ENCODE measurements at regions not wholly inside any gene's neighbourhood (a gene's known extent, or its start where the extent isn't known, plus 50 kb on each side); places are given as distances from the start of the nearest gene placed in this dataset.

DNA sequence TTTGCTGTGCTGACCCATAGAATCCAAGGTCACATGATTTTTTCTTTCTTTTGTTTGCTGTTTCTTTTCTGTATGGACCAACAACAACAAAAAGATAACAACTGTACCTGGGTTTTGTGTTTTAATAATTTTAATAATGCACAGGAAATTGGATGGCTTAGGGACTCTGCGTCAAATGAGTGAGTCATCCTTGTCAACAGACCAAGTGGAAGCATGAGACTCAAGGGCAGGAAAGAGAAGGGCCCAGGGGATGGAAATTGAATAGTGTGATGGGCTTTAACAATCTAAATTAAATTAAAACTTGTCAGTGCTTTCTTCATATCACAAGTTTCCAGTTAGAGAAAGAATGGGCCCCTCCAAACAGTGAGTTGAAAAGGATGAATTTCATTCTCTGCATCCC lies 413.0 kb downstream of the PREX1 start:
- no peak overlapping the region for H3K4me2 ChIP-seq (ENCODE audit: low read length)
- TF ChIP-seq EZH2phosphoT487 (IDR thresholded peaks at IDR 0.05; ENCODE audit: borderline replicate concordance, low read length), result no peak
- TF ChIP-seq, protein P1, sequence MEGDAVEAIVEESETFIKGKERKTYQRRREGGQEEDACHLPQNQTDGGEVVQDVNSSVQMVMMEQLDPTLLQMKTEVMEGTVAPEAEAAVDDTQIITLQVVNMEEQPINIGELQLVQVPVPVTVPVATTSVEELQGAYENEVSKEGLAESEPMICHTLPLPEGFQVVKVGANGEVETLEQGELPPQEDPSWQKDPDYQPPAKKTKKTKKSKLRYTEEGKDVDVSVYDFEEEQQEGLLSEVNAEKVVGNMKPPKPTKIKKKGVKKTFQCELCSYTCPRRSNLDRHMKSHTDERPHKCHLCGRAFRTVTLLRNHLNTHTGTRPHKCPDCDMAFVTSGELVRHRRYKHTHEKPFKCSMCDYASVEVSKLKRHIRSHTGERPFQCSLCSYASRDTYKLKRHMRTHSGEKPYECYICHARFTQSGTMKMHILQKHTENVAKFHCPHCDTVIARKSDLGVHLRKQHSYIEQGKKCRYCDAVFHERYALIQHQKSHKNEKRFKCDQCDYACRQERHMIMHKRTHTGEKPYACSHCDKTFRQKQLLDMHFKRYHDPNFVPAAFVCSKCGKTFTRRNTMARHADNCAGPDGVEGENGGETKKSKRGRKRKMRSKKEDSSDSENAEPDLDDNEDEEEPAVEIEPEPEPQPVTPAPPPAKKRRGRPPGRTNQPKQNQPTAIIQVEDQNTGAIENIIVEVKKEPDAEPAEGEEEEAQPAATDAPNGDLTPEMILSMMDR (IDR thresholded peaks at IDR 0.05; ENCODE audit: low read depth, low read length, poor library complexity, severe bottlenecking), result no peak

DNA sequence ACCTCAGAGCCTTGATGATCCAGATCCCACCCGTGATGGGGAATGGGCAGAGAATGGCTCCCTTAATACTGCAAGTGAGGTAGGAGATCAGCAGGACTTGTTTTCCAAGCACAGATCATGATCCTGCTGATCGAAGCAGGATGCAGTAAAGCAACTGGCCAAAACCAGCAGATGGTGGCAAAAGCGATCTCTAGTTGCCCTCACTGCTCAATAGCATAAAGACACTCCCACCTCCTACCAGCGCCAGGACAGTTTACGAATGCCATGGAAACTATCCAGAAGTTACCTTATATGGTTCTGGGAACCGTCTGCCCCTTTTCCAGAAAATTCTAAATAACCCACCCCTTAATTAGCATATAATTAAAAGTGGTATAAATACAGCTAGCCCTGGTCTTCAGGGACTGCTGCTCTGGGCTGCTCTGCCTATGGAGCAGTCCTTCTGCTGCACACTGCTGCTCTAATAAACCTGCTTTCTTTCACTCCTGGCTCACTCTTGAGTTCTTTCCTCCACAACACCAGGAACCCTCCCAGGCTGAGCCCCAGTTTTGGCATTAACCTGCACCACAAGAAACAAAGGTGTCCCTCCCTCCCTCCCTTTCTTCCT lies 415.8 kb downstream of the PREX1 start:
- no peak for TF ChIP-seq EZH2phosphoT487 (IDR thresholded peaks at IDR 0.05; ENCODE audit: borderline replicate concordance, low read length)
- TF ChIP-seq, protein P1 (IDR thresholded peaks at IDR 0.05; ENCODE audit: low read depth, low read length, poor library complexity, severe bottlenecking), result no peak
- no peaks in the 10 kb centered on the region for H3F3A ChIP-seq (ENCODE audit: control insufficient read depth, insufficient read depth)
- H3K79me2 ChIP-seq (ENCODE audit: control insufficient read depth, low read length), result no peaks in the 10 kb centered on the region
- H4K20me1 ChIP-seq (ENCODE audit: control insufficient read depth, insufficient read depth, low read depth, low read length), result no peaks in the 10 kb centered on the region
- H3K4me2 ChIP-seq (ENCODE audit: low read length), result no peak overlapping the region
- H3K9me3 ChIP-seq (ENCODE audit: control insufficient read depth, insufficient read depth, low read length), result no peaks in the 10 kb centered on the region
- H3K4me3 ChIP-seq (ENCODE audit: low read length), result no peak overlapping the region
- no peaks in the 10 kb centered on the region for H3K27me3 ChIP-seq (ENCODE audit: control insufficient read depth, low read length)
- no peak overlapping the region for H3K27ac ChIP-seq (ENCODE audit: low read depth, low read length)
- H3K4me1 ChIP-seq (ENCODE audit: control insufficient read depth, low read length), result no peaks in the 10 kb centered on the region
- H3K9me2 ChIP-seq (replicated peaks; ENCODE audit: control insufficient read depth, low read length), result no peaks in the 10 kb centered on the region
- no peaks in the 10 kb centered on the region for H3K36me3 ChIP-seq (ENCODE audit: control insufficient read depth, low read length)

More for the DNA sequence above, 413.0 kb downstream of the PREX1 start:
- Histone ChIP-seq H3F3A (ENCODE audit: control insufficient read depth, insufficient read depth) (no peaks in the 10 kb centered on the region), H3K9me2 (replicated peaks; ENCODE audit: control insufficient read depth, low read length) (no peaks in the 10 kb centered on the region), H3K9me3 (ENCODE audit: control insufficient read depth, insufficient read depth, low read length) (no peaks in the 10 kb centered on the region), H3K79me2 (ENCODE audit: control insufficient read depth, low read length) (no peaks in the 10 kb centered on the region), H3K4me1 (ENCODE audit: control insufficient read depth, low read length) (no peaks in the 10 kb centered on the region), H4K20me1 (ENCODE audit: control insufficient read depth, insufficient read depth, low read depth, low read length) (no peaks in the 10 kb centered on the region), H3K27ac (ENCODE audit: low read depth, low read length) (no peak overlapping the region), H3K27me3 (ENCODE audit: control insufficient read depth, low read length) (0 out of 2 replicates have a peak, but pooled peaks cover 3% of the 10 kb centered on the region), H3K4me3 (ENCODE audit: low read length) (no peak overlapping the region), H3K36me3 (ENCODE audit: control insufficient read depth, low read length) (no peaks in the 10 kb centered on the region)

DNA sequence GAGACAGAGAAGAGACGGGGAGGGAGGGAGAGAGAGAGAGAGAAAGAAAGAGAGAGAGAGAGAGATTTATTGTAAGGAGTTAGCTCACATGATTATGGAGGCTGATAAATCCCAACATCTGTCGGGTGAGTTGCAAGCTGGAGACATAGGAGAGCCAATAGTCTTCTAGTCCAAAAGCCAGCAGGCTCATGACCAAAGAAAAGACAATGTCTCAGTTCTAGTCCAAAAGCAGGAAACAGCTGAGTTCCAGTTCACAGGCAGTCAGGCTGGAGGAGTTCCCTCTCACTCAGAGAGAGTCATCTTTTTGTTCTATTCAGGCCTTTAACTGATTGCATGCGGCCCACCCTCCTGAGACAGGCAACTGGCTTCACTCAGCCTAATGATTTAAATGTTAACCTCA lies 416.6 kb downstream of the PREX1 start:
- no peaks in the 10 kb centered on the region for H3F3A ChIP-seq (ENCODE audit: control insufficient read depth, insufficient read depth)
- H3K4me3 ChIP-seq (ENCODE audit: low read length), result no peak overlapping the region
- TF ChIP-seq, protein P1 (IDR thresholded peaks at IDR 0.05; ENCODE audit: low read depth, low read length, poor library complexity, severe bottlenecking), result no peak
- no peak for TF ChIP-seq EZH2phosphoT487 (IDR thresholded peaks at IDR 0.05; ENCODE audit: borderline replicate concordance, low read length)
- H3K9me3 ChIP-seq (ENCODE audit: control insufficient read depth, insufficient read depth, low read length), result no peaks in the 10 kb centered on the region
- H3K79me2 ChIP-seq (ENCODE audit: control insufficient read depth, low read length), result no peaks in the 10 kb centered on the region
- no peak overlapping the region for H3K4me2 ChIP-seq (ENCODE audit: low read length)
- no peaks in the 10 kb centered on the region for H3K4me1 ChIP-seq (ENCODE audit: control insufficient read depth, low read length)
- no peak overlapping the region for H3K27ac ChIP-seq (ENCODE audit: low read depth, low read length)
- H3K27me3 ChIP-seq (ENCODE audit: control insufficient read depth, low read length), result no peaks in the 10 kb centered on the region
- no peaks in the 10 kb centered on the region for H4K20me1 ChIP-seq (ENCODE audit: control insufficient read depth, insufficient read depth, low read depth, low read length)
- no peaks in the 10 kb centered on the region for H3K9me2 ChIP-seq (replicated peaks; ENCODE audit: control insufficient read depth, low read length)
- no peaks in the 10 kb centered on the region for H3K36me3 ChIP-seq (ENCODE audit: control insufficient read depth, low read length)
